Hepatocyte (in vitro differentiated cells): ENCODE measurements at regions not wholly inside any gene's neighbourhood (a gene's known extent, or its start where the extent isn't known, plus 50 kb on each side); places are given as distances from the start of the nearest gene placed in this dataset.

Source experiments
- DNase-seq: peaks from one replicate; pipeline ENCODE4 v3.0.0-alpha.2; 2016; ENCODE audit warnings: low spot score
- H2AFZ ChIP-seq: fragments of 200-600 bp; sonication (generic); 2 replicates; pipeline ENCODE4 v1.6.0; 2016; ENCODE audit warnings: antibody characterized with exemption, mild to moderate bottlenecking
- H3K27ac ChIP-seq: fragments of 200-600 bp; sonication (generic); 2 replicates; pipeline ENCODE4 v1.5.1; 2016; ENCODE audit warnings: mild to moderate bottlenecking
- H3K27me3 ChIP-seq: fragments of 200-600 bp; sonication (generic); 2 replicates; pipeline ENCODE4 v1.6.1; 2016
- H3K36me3 ChIP-seq: fragments of 200-600 bp; sonication (generic); replicated peaks from 2 replicates; pipeline ENCODE4 v1.5.1; 2016; ENCODE audit warnings: low read depth; ENCODE audit not compliant: insufficient read depth
- H3K4me1 ChIP-seq: fragments of 200-600 bp; sonication (generic); 2 replicates; pipeline ENCODE4 v1.5.1; 2016; ENCODE audit warnings: mild to moderate bottlenecking, moderate library complexity; ENCODE audit not compliant: insufficient read depth
- H3K4me2 ChIP-seq: fragments of 200-600 bp; sonication (generic); 2 replicates; pipeline ENCODE4 v1.6.0; 2016
- H3K4me3 ChIP-seq: fragments of 200-600 bp; sonication (generic); 2 replicates; pipeline ENCODE4 v1.5.1; 2016; ENCODE audit warnings: mild to moderate bottlenecking
- H3K79me2 ChIP-seq: fragments of 200-600 bp; sonication (generic); 2 replicates; pipeline ENCODE4 v1.6.0; 2017; ENCODE audit warnings: mild to moderate bottlenecking
- H3K9me2 ChIP-seq: fragments of 200-600 bp; sonication (generic); replicated peaks from 2 replicates; pipeline ENCODE4 v1.6.0; 2017; ENCODE audit warnings: mild to moderate bottlenecking; ENCODE audit not compliant: insufficient read depth
- H3K9me3 ChIP-seq: fragments of 200-600 bp; sonication (generic); 2 replicates; pipeline ENCODE4 v1.5.1; 2016; ENCODE audit warnings: low read depth, mild to moderate bottlenecking
- H4K20me1 ChIP-seq: fragments of 200-600 bp; sonication (generic); 2 replicates; pipeline ENCODE4 v1.6.0; 2016; ENCODE audit warnings: mild to moderate bottlenecking; ENCODE audit not compliant: insufficient read depth, poor library complexity, severe bottlenecking
- EZH2 ChIP-seq: fragments of 200-600 bp; sonication (generic); IDR thresholded peaks from 2 replicates; pipeline ENCODE4 v1.6.1; 2016; ENCODE audit warnings: antibody characterized with exemption, mild to moderate bottlenecking, borderline replicate concordance
- EZH2phosphoT487 ChIP-seq: fragments of 200-600 bp; sonication (generic); IDR thresholded peaks from one replicate; pipeline ENCODE4 v1.6.1; 2018; ENCODE audit warnings: antibody characterized with exemption, mild to moderate bottlenecking, low read depth, moderate library complexity; ENCODE audit not compliant: unreplicated experiment, severe bottlenecking
- WGBS: methylation state at CpG from one replicate; pipeline ENCODE4 v1.1.6; 2016; ENCODE audit warnings: low lambda C conversion rate; ENCODE audit errors: missing lambda C conversion rate; 5-methylcytosine and 5-hydroxymethylcytosine counted together
- TF ChIP-seq, protein P1 (sequence below): fragments of 200-600 bp; sonication (generic); IDR thresholded peaks from 2 replicates; pipeline ENCODE4 v1.5.1; 2016; ENCODE audit warnings: antibody characterized with exemption, mild to moderate bottlenecking; ENCODE audit not compliant: poor library complexity

- no peaks in the 10 kb centered on the region for H3K36me3 ChIP-seq
- no peak overlapping the region for H3K4me2 ChIP-seq
- H3K4me3 ChIP-seq: no peak overlapping the region
- peaks cover 23% of the 10 kb centered on the region for H3K4me1 ChIP-seq
- H3K27me3 ChIP-seq: no peaks in the 10 kb centered on the region
- H3K9me3 ChIP-seq: no peaks in the 10 kb centered on the region
- H3K9me2 ChIP-seq: no peaks in the 10 kb centered on the region
- H3K79me2 ChIP-seq: no peaks in the 10 kb centered on the region
- WGBS: 89% methylated on average over 8 of the region's 8 CpGs
- TF ChIP-seq EZH2 (no peak), EZH2phosphoT487 (no peak)
- TF ChIP-seq, protein P1, sequence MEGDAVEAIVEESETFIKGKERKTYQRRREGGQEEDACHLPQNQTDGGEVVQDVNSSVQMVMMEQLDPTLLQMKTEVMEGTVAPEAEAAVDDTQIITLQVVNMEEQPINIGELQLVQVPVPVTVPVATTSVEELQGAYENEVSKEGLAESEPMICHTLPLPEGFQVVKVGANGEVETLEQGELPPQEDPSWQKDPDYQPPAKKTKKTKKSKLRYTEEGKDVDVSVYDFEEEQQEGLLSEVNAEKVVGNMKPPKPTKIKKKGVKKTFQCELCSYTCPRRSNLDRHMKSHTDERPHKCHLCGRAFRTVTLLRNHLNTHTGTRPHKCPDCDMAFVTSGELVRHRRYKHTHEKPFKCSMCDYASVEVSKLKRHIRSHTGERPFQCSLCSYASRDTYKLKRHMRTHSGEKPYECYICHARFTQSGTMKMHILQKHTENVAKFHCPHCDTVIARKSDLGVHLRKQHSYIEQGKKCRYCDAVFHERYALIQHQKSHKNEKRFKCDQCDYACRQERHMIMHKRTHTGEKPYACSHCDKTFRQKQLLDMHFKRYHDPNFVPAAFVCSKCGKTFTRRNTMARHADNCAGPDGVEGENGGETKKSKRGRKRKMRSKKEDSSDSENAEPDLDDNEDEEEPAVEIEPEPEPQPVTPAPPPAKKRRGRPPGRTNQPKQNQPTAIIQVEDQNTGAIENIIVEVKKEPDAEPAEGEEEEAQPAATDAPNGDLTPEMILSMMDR: no peak
- no peaks in the 10 kb centered on the region for H4K20me1 ChIP-seq
- DNase-seq: no peak
- H2AFZ ChIP-seq: no peak overlapping the region
- H3K27ac ChIP-seq: no peak overlapping the region
Measured at GRCh38 chr2:16314691-16315457, 350.8 kb downstream of the CYRIA start.

DNA sequence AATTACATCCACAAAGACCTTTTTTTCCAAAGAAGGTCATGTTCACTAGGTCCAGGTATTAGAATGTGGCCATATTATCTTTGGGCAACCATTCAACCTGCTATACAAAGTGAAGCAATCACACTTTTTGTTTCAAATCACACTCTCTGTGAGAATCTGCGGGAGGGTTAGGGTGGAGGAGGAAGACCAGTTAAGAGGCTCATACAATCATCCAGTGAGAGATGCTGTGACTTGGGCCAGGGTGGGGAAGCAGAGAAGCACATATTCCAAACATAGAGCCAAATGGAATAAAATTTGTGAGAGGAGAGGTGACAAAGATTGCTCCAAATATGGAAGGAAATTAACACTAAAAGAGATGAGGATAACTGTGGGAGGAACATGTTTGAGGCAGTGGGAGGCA lies 351.6 kb downstream of the CYRIA start:
- peaks cover 14% of the 10 kb centered on the region for H3K4me1 ChIP-seq
- no peak overlapping the region for H2AFZ ChIP-seq
- H3K79me2 ChIP-seq: no peaks in the 10 kb centered on the region
- no peaks in the 10 kb centered on the region for H3K9me3 ChIP-seq
- no peak for DNase-seq
- H3K9me2 ChIP-seq: no peaks in the 10 kb centered on the region
- no peaks in the 10 kb centered on the region for H4K20me1 ChIP-seq
- no peaks in the 10 kb centered on the region for H3K27me3 ChIP-seq
- H3K36me3 ChIP-seq: no peaks in the 10 kb centered on the region
- 92% methylated on average over 1 of the region's 1 CpG for WGBS
- TF ChIP-seq EZH2 (no peak), EZH2phosphoT487 (no peak)
- TF ChIP-seq, protein P1: no peak
- H3K27ac ChIP-seq: no peak overlapping the region
- H3K4me2 ChIP-seq: no peak overlapping the region
- no peak overlapping the region for H3K4me3 ChIP-seq

GRCh38 chr2:16313235-16313975 lies 352.2 kb downstream of the CYRIA start:
- H3K4me3 ChIP-seq: no peak overlapping the region
- H2AFZ ChIP-seq: no peak overlapping the region
- H3K79me2 ChIP-seq: no peaks in the 10 kb centered on the region
- no peaks in the 10 kb centered on the region for H3K27me3 ChIP-seq
- peaks cover 8% of the 10 kb centered on the region for H3K4me1 ChIP-seq
- no peak overlapping the region for H3K27ac ChIP-seq
- H3K9me3 ChIP-seq: no peaks in the 10 kb centered on the region
- H4K20me1 ChIP-seq: no peaks in the 10 kb centered on the region
- DNase-seq: no peak
- H3K36me3 ChIP-seq: no peaks in the 10 kb centered on the region
- TF ChIP-seq EZH2phosphoT487 (no peak), EZH2 (no peak)
- TF ChIP-seq, protein P1: no peak
- H3K9me2 ChIP-seq: no peaks in the 10 kb centered on the region
- H3K4me2 ChIP-seq: no peak overlapping the region
- WGBS: 95% methylated on average over 9 of the region's 9 CpGs
